GM21423 (cell line): ENCODE measurements at regions not wholly inside any gene's neighbourhood (a gene's known extent, or its start where the extent isn't known, plus 50 kb on each side); places are given as distances from the start of the nearest gene placed in this dataset.
A peak's percentile ranks its signal among the peaks of the same experiment; 100 is the strongest.

Experiments used
- ATAC-seq: cut with Tn5 transposase; IDR thresholded peaks from one replicate; pipeline ENCODE4 v1.9.1; 2021; ENCODE audit warnings: mild to moderate bottlenecking, moderate library complexity; ENCODE audit not compliant: unreplicated experiment

- no peak for ATAC-seq
Measured at GRCh38 chrX:7294483-7294882, 146.5 kb upstream of the PUDP start.

- no peak for ATAC-seq
Measured at GRCh38 chrX:7286168-7286837, 138.3 kb upstream of the PUDP start.

- no peak for ATAC-seq
Measured at GRCh38 chrX:7285765-7286164, 137.8 kb upstream of the PUDP start.

GRCh38 chrX:7283741-7284140 lies 135.8 kb upstream of the PUDP start:
- no peak for ATAC-seq

GRCh38 chrX:7280520-7280919 lies 132.6 kb upstream of the PUDP start:
- ATAC-seq, result no peak

- ATAC-seq, result no peak
Measured at GRCh38 chrX:7272346-7272745, 124.4 kb upstream of the PUDP start.

GRCh38 chrX:7270933-7271332 lies 123.0 kb upstream of the PUDP start:
- ATAC-seq, result no peak

- ATAC-seq, result no peak
Measured at GRCh38 chrX:7269991-7270390, 122.0 kb upstream of the PUDP start.

- no peak for ATAC-seq
Measured at GRCh38 chrX:7269589-7269988, 121.6 kb upstream of the PUDP start.

GRCh38 chrX:7266288-7266687 lies 118.3 kb upstream of the PUDP start:
- ATAC-seq, result no peak

GRCh38 chrX:7264399-7264798 lies 116.4 kb upstream of the PUDP start:
- peak; percentile 38 for ATAC-seq

- no peak for ATAC-seq
Measured at GRCh38 chrX:7263961-7264360, 116.0 kb upstream of the PUDP start.

GRCh38 chrX:7263330-7263729 lies 115.4 kb upstream of the PUDP start:
- no peak for ATAC-seq

GRCh38 chrX:7262551-7262950 lies 114.6 kb upstream of the PUDP start:
- ATAC-seq, result no peak

GRCh38 chrX:7261672-7262332 lies 113.8 kb upstream of the PUDP start:
- ATAC-seq, result peak; percentile 89

- ATAC-seq, result no peak
Measured at GRCh38 chrX:7254144-7254543, 106.2 kb upstream of the PUDP start.

GRCh38 chrX:7253565-7253964 lies 105.6 kb upstream of the PUDP start:
- no peak for ATAC-seq

- ATAC-seq, result peak; percentile 60
Measured at GRCh38 chrX:7252013-7252610, 104.2 kb upstream of the PUDP start.

- no peak for ATAC-seq
Measured at GRCh38 chrX:7247346-7247745, 99.4 kb upstream of the PUDP start.

GRCh38 chrX:7244405-7244804 lies 96.5 kb upstream of the PUDP start:
- no peak for ATAC-seq

GRCh38 chrX:7242613-7243012 lies 94.7 kb upstream of the PUDP start:
- ATAC-seq, result peak; percentile 97

GRCh38 chrX:7240929-7241328 lies 93.0 kb upstream of the PUDP start:
- ATAC-seq, result no peak
